OCI-LY1 (cell line): ENCODE measurements at regions not wholly inside any gene's neighbourhood (a gene's known extent, or its start where the extent isn't known, plus 50 kb on each side); places are given as distances from the start of the nearest gene placed in this dataset.

Experiments
- EZH2 ChIP-seq: fragments of 200-600 bp; sonication (generic), shearing (Covaris generic); IDR thresholded peaks from 2 replicates; pipeline ENCODE4 v1.8.0; 2017; ENCODE audit warnings: borderline replicate concordance, mixed run types, mild to moderate bottlenecking, antibody characterized with exemption, low read length, moderate library complexity, mixed read lengths
- TF ChIP-seq, protein P1 (sequence below): fragments of 200-600 bp; sonication (generic), shearing (Covaris generic); IDR thresholded peaks from 2 replicates; pipeline ENCODE4 v1.5.1; 2017; ENCODE audit warnings: mild to moderate bottlenecking, antibody characterized with exemption, low read length, moderate library complexity, mixed read lengths

DNA sequence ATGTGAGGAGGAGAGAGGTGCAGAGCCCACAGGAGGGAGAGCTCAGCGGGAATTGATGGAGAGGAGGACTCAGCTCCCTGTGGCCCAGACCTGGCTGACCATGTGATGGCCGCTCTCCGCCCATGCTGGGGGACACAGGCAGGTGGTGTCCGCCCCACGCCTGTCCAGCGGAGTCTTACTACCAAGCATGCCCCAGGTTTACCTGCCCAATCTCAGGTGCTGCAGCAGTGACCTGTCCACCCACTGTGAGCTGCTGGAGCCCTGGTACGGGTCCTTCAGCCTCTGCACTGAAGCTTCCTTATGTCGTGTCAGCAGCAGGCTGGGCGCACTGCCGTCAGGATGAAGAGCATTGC is 170.8 kb downstream of the RTP5 start:
- no peak for TF ChIP-seq EZH2
- TF ChIP-seq, protein P1, sequence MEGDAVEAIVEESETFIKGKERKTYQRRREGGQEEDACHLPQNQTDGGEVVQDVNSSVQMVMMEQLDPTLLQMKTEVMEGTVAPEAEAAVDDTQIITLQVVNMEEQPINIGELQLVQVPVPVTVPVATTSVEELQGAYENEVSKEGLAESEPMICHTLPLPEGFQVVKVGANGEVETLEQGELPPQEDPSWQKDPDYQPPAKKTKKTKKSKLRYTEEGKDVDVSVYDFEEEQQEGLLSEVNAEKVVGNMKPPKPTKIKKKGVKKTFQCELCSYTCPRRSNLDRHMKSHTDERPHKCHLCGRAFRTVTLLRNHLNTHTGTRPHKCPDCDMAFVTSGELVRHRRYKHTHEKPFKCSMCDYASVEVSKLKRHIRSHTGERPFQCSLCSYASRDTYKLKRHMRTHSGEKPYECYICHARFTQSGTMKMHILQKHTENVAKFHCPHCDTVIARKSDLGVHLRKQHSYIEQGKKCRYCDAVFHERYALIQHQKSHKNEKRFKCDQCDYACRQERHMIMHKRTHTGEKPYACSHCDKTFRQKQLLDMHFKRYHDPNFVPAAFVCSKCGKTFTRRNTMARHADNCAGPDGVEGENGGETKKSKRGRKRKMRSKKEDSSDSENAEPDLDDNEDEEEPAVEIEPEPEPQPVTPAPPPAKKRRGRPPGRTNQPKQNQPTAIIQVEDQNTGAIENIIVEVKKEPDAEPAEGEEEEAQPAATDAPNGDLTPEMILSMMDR = no peak
